ENCODE measurements at regions not wholly inside any gene's neighbourhood (a gene's known extent, or its start where the extent isn't known, plus 50 kb on each side); places are given as distances from the start of the nearest gene placed in this dataset.

DNA sequence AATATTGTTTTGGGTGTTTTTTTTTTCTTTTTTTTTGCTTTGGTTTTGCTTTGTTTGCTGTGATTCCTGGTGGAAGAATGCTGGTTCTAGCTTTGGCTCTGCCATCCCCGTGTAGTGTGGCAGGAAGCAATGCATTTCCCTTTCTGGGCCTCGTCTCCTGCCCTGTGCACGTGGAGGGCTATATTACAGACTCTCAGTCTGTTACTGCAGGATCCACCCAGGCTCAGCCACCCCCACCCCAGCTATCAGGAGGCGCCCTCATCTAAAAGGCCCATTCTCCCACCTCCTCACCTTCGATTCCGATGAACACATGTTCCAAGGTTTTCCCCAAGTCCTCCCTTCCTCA is 152.3 kb downstream of the TFCP2L1 start:
- TF ChIP-seq, protein P1, sequence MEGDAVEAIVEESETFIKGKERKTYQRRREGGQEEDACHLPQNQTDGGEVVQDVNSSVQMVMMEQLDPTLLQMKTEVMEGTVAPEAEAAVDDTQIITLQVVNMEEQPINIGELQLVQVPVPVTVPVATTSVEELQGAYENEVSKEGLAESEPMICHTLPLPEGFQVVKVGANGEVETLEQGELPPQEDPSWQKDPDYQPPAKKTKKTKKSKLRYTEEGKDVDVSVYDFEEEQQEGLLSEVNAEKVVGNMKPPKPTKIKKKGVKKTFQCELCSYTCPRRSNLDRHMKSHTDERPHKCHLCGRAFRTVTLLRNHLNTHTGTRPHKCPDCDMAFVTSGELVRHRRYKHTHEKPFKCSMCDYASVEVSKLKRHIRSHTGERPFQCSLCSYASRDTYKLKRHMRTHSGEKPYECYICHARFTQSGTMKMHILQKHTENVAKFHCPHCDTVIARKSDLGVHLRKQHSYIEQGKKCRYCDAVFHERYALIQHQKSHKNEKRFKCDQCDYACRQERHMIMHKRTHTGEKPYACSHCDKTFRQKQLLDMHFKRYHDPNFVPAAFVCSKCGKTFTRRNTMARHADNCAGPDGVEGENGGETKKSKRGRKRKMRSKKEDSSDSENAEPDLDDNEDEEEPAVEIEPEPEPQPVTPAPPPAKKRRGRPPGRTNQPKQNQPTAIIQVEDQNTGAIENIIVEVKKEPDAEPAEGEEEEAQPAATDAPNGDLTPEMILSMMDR (conservative IDR thresholded peaks at IDR 0.05; ENCODE audit: low read length): no peak
- TF ChIP-seq EZH2phosphoT487 (IDR thresholded peaks at IDR 0.05; ENCODE audit: borderline replicate concordance): no peak
